IPS-18a (cell line): ENCODE measurements at regions not wholly inside any gene's neighbourhood (a gene's known extent, or its start where the extent isn't known, plus 50 kb on each side); places are given as distances from the start of the nearest gene placed in this dataset.

ENCODE experiments used
- H3K27ac ChIP-seq: one replicate; pipeline ENCODE4 v1.5.1; 2013; ENCODE audit warnings: low read length
- H3K27me3 ChIP-seq: one replicate; pipeline ENCODE4 v1.6.1; 2013; ENCODE audit warnings: mild to moderate bottlenecking, low read length; ENCODE audit not compliant: control insufficient read depth, insufficient read depth
- H3K36me3 ChIP-seq: one replicate; pipeline ENCODE4 v1.6.1; 2013; ENCODE audit warnings: low read depth, low read length; ENCODE audit not compliant: control insufficient read depth
- H3K4me1 ChIP-seq: one replicate; pipeline ENCODE4 v1.6.1; 2013; ENCODE audit warnings: low read depth, low read length; ENCODE audit not compliant: control insufficient read depth
- H3K4me3 ChIP-seq: one replicate; pipeline ENCODE4 v1.5.1; 2013; ENCODE audit warnings: low read length
- H3K9ac ChIP-seq: one replicate; pipeline ENCODE4 v1.6.1; 2013; ENCODE audit warnings: mild to moderate bottlenecking, low read length, moderate library complexity
- H3K9me3 ChIP-seq: one replicate; pipeline ENCODE4 v1.6.1; 2013; ENCODE audit warnings: low read depth, low read length; ENCODE audit not compliant: control insufficient read depth

DNA sequence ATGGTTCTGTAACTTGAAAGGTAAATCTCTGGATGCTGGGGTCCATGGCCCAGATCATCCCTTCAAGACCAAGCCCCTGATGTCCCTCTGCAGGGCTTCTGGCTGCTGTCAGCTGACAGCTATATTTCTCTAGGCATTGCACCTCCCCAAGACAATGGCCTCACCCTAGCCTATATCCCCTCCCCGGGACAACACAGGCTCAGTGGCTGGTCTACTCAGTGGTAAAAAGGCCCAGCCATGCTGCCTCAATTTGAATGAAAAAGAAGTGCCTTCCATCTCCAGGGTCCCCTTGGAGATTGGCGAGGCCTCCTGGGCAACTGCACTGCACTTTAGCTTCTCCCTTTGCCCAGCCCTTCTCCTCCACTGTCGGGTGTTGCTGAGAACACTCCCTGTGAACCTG is 602.8 kb downstream of the CDH26 start:
- no peaks in the 10 kb centered on the region for H3K27me3 ChIP-seq

DNA sequence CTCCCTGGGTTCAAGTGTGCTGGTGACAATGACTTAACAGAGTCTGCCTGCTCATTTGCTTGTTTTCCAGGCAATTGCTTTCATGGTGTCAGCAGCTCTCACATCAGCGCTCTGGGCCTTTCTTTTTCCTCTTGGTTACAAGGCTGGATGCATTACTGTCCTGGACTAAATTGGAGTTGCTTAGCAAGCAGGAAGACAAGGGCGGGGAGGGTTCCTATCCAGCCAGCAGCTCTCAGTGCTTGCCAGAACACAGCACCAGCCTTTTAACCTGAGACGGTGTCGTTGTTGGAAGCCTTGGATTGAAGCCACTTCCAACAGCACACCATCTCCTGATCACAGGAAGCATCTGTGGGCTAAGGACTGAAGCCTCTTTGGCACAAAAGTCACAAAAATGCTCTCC is 606.9 kb downstream of the CDH26 start:
- no peaks in the 10 kb centered on the region for H3K4me1 ChIP-seq
- H3K27ac ChIP-seq: no peak overlapping the region
- H3K9ac ChIP-seq: no peak overlapping the region
- H3K36me3 ChIP-seq: no peaks in the 10 kb centered on the region
- no peaks in the 10 kb centered on the region for H3K9me3 ChIP-seq
- no peaks in the 10 kb centered on the region for H3K27me3 ChIP-seq
- no peak overlapping the region for H3K4me3 ChIP-seq

More for the DNA sequence above, 602.8 kb downstream of the CDH26 start:
- no peaks in the 10 kb centered on the region for H3K4me1 ChIP-seq
- no peak overlapping the region for H3K4me3 ChIP-seq
- no peaks in the 10 kb centered on the region for H3K36me3 ChIP-seq
- no peak overlapping the region for H3K9ac ChIP-seq
- no peak overlapping the region for H3K27ac ChIP-seq
- no peaks in the 10 kb centered on the region for H3K9me3 ChIP-seq

DNA sequence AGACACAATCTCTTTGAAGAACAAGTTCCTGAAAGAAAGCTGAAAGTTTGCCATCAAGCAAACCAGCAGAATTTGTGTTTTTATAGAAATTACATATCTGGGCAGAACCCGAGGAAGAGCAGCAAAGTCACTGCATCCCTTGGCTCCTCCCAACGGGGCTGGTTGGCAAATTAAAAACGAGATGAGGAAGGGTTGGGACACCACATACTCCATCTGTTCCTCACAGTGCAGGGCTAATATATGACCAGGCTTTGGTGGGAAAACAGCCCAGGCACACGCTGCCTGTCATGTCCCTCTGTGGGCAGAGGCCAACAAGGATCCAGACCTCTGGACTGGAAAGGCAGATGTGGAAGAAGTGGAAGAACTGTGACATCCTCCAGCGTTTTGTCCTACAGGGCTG is 607.3 kb downstream of the CDH26 start:
- Histone ChIP-seq H3K27ac (no peak overlapping the region), H3K4me1 (no peaks in the 10 kb centered on the region), H3K27me3 (no peaks in the 10 kb centered on the region), H3K4me3 (no peak overlapping the region), H3K36me3 (no peaks in the 10 kb centered on the region), H3K9ac (no peak overlapping the region), H3K9me3 (no peaks in the 10 kb centered on the region)

DNA sequence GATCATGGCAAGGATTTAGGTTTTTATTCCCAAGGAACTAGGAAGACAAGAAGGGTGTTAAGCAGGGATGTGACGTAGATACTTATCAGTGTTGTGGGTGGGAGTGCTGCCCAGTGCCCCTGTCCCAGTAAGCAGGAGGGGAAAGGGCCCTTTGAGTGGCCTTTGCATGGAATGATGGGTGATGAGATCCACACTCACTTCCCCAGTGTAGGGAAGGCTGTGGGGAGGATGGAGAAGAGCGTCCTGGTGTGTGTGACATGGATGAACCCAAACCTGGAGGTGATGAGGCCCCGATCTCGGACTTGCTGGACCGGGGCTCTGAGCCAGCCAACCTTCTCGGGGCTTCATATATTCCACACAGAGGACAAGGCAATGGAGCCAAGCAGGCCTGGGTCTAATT is 610.9 kb downstream of the CDH26 start:
- H3K9me3 ChIP-seq: no peaks in the 10 kb centered on the region
- H3K4me3 ChIP-seq: no peak overlapping the region

DNA sequence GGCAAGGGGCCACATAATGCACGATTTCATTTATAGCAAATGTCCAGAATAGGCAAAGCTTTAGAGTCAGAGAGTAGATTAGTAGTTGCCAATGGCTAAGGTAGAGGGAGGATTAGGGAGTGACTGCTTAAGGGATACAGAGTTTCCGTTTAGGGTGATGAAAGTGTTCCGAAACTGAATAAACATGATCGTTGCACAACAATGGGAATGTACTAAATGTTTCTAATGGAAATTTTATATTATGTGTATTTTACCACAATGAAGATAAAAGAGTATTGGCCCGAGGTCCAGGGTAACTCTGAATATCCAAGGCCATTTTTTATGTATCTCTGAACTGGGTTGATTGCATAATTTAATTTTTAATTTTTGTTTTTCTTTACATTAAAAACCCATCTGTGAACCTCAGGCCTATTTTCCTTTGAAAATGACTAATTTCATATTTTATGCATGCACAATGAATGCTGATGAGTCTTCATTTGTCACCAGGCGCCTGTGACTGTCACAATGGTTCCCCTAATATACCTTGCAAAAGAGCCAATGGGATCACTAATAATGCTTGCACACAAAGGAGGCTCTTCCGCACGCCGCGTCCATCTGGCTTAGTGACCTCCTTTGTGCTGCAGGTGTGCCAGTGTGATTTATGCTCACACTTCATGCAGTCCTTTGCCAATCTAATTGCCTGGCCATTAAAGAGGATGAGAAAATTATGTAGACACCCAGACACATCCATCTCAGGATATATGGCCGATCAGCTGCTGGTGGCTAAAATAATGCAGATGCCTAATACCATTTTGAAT is 612.5 kb downstream of the CDH26 start:
- Histone ChIP-seq H3K27me3 (no peaks in the 10 kb centered on the region), H3K9me3 (no peaks in the 10 kb centered on the region), H3K4me3 (no peak overlapping the region), H3K4me1 (no peaks in the 10 kb centered on the region), H3K36me3 (no peaks in the 10 kb centered on the region), H3K9ac (no peak overlapping the region), H3K27ac (no peak overlapping the region)

More for the DNA sequence above, 610.9 kb downstream of the CDH26 start:
- Histone ChIP-seq H3K27me3 (no peaks in the 10 kb centered on the region), H3K9ac (no peak overlapping the region), H3K4me1 (no peaks in the 10 kb centered on the region), H3K36me3 (no peaks in the 10 kb centered on the region), H3K27ac (no peak overlapping the region)

DNA sequence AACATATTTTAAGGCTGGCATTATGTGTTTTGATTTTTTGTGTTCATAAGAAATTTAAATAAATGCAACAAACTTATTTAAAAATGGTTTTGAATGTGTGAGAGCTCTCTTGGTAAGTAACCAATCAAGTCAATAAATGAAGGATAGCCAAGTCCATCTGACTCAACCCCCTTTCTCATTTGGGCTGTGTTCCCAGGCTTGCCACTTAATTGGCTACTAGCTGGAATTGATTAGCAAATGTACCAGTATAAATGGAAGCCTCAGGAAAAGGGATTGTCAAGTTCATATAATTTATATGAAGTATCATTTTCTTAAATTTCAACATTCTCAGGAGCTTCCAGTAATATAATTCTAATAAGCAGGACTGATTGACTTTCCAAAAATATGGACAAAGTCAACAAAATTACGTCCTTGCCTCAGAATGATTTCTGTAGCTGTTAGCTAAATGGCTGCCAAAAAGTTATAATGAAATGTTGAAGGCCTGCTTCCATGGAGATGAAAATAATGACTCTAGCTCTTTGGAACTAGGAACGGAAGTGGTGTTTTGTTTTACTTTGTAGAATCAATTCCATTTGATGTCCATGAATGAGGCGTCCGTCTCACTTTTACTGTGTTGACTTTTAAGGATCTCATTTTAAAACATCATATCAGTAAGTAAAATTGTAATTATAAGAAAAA is 614.9 kb downstream of the CDH26 start:
- Histone ChIP-seq H3K27ac (no peak overlapping the region), H3K9ac (no peak overlapping the region), H3K36me3 (no peaks in the 10 kb centered on the region), H3K4me3 (no peak overlapping the region), H3K4me1 (no peaks in the 10 kb centered on the region), H3K9me3 (no peaks in the 10 kb centered on the region), H3K27me3 (no peaks in the 10 kb centered on the region)

DNA sequence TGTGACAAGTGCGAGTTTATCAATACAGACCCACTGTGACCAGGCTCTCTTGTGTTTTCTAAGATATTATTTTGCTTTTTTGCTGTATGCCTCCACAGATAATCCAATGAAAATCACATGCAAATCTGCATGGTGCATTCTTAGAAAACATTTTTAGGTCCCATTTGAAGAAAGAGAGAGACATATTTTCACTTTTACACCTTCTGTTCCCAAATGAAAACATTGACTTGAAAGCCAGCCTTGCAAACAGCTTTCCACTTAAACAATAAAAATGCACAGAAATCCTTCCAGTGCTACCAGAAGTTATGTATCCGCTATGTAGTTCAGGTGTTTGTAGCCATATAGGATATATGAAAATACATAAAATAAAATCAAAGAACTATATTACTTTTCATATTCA is 618.0 kb downstream of the CDH26 start:
- H3K9me3 ChIP-seq: no peaks in the 10 kb centered on the region

DNA sequence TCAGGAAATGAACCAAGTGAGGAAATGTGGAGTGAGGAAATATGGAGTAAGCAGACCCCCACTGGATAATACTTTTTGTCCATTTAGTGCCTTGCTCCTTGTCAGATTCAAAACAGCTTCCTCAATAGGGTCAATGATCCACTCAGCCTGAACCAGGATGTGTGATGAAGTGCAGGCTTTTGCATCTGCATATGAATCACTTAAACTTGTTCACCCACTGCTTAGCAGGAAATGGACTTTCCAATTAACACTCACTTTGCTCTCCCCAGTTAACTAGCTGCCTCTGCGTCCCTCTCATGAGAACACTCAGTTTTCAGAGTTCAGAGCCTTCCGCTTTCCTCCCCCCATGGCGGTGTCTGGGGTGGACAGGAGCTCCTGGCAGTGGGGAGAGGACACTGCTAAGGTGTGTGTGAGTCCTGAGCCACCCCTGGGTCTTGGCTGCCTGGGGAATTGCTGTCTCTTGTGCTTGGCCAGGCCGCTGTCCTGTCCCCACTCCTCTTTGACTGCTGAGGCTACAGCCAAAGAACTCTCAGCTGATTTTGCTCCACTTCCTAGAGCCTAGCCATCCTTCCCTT is 621.8 kb downstream of the CDH26 start:
- Histone ChIP-seq H3K9ac (no peak overlapping the region), H3K4me1 (peaks cover 24% of the 10 kb centered on the region), H3K9me3 (no peaks in the 10 kb centered on the region), H3K36me3 (no peaks in the 10 kb centered on the region), H3K4me3 (peak overlapping the region; percentile 8), H3K27me3 (no peaks in the 10 kb centered on the region), H3K27ac (no peak overlapping the region)

More for the DNA sequence above, 618.0 kb downstream of the CDH26 start:
- Histone ChIP-seq H3K4me1 (peaks cover 18% of the 10 kb centered on the region), H3K27me3 (no peaks in the 10 kb centered on the region), H3K36me3 (no peaks in the 10 kb centered on the region), H3K27ac (no peak overlapping the region), H3K4me3 (no peak overlapping the region), H3K9ac (no peak overlapping the region)

DNA sequence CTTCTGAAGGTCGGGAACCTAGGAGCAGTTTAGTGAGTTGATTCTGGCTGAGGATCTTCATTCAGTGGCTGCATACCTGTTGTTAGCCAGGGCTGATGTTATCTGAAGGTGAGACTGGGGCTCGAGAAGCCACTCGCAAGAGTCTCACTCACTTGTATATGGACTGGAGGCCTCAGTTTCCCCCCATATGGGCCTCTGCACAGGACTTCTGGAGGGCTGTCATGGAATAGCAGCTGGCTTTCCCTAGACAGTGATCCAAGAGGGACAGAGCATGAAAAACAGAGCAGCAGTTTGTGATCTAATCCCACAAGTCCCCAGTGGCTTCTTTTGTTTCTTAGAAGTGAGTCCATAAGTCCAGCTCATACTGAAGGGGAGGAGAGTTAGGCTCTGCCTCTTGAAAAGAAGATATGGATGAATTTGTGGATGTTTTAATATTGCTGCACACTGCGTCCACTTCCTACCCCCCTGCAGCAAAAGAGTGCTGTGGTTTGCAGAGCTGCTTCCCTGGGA is 623.4 kb downstream of the CDH26 start:
- H3K27ac ChIP-seq: no peak overlapping the region
- no peaks in the 10 kb centered on the region for H3K27me3 ChIP-seq
- peaks cover 27% of the 10 kb centered on the region for H3K4me1 ChIP-seq
- H3K9ac ChIP-seq: no peak overlapping the region
- H3K9me3 ChIP-seq: no peaks in the 10 kb centered on the region
- H3K36me3 ChIP-seq: no peaks in the 10 kb centered on the region
- no peak overlapping the region for H3K4me3 ChIP-seq

DNA sequence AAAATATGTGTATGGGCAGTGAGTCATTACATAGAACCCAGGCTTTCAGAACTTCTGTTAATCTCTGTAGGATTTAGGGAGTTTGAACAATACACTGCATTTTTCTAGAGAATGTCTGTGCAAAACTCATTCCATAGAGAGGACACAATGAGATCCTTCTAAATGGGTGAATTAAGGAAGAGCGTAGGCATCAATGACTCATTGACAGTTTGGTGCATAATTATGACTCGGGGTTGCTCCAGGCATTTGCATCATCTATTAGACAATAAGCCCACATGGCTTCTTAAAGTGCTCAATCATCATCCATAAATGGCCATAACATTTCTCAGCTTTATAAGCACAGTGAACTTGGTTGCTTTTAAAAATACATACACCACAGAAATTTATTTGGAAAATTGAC is 625.5 kb downstream of the CDH26 start:
- no peak overlapping the region for H3K27ac ChIP-seq
- no peaks in the 10 kb centered on the region for H3K27me3 ChIP-seq
- H3K4me1 ChIP-seq: peaks cover 27% of the 10 kb centered on the region
- no peak overlapping the region for H3K9ac ChIP-seq
- H3K9me3 ChIP-seq: no peaks in the 10 kb centered on the region
- H3K4me3 ChIP-seq: no peak overlapping the region
- no peaks in the 10 kb centered on the region for H3K36me3 ChIP-seq

DNA sequence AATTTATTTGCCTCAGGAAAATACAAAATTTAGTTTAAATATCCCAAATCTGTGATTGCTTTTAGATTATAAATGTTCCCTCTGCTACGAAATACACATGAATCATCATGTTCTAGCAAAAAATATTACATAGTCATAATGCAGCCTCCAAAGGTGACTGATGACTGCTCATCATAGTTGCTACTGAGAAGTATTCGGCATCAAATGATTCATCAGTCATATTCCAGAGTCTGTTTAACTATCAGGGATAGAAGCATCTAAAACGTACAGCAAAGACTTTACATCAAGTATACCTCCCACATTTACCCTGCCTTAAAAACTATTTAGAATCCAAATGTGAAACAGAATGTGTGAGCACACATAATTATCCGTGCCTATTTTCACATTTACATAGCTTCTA is 626.0 kb downstream of the CDH26 start:
- Histone ChIP-seq H3K4me1 (peaks cover 23% of the 10 kb centered on the region), H3K9ac (no peak overlapping the region), H3K27me3 (no peaks in the 10 kb centered on the region), H3K4me3 (no peak overlapping the region), H3K27ac (no peak overlapping the region), H3K36me3 (no peaks in the 10 kb centered on the region), H3K9me3 (no peaks in the 10 kb centered on the region)
